Psoas muscle (tissue), 7 donors: ENCODE measurements at regions not wholly inside any gene's neighbourhood (a gene's known extent, or its start where the extent isn't known, plus 50 kb on each side); places are given as distances from the start of the nearest gene placed in this dataset.

Source experiments
- ATAC-seq, 4 donors: fragments of 200-7000 bp; cut with Tn5 transposase; one replicate each; pipeline ENCODE4 v1.9.1; 2020; ENCODE audit warnings: moderate library complexity in 3 of 4, mild to moderate bottlenecking in 2 of 4
- DNase-seq, 2 donors: peaks; one replicate each; pipeline ENCODE4 v3.0.0-alpha.2; 2020
- H3K27ac ChIP-seq: fragments of 200-600 bp; one replicate; pipeline ENCODE4 v1.8.0; 2022
- H3K27me3 ChIP-seq, 3 donors: fragments of 200-600 bp in 1 of 3; one replicate each; pipeline versions ENCODE4 v1.6.1 to v1.8.0; 2013 to 2022; ENCODE audit warnings: low read length in 2 of 3, mild to moderate bottlenecking in 2 of 3, moderate library complexity in 1 of 3; ENCODE audit not compliant: insufficient read depth in 3 of 3
- H3K36me3 ChIP-seq, 2 donors: fragments of 200-600 bp in 1 of 2; one replicate each; pipeline versions ENCODE4 v1.6.1 to v1.8.0; 2013 to 2022; ENCODE audit warnings: low read depth in 1 of 2, mild to moderate bottlenecking in 1 of 2, moderate library complexity in 1 of 2; ENCODE audit not compliant: insufficient read depth in 1 of 2
- H3K4me1 ChIP-seq: fragments of 200-600 bp; one replicate; pipeline ENCODE4 v1.8.0; 2022
- H3K4me3 ChIP-seq: fragments of 200-600 bp; one replicate; pipeline ENCODE4 v1.8.0; 2022; ENCODE audit warnings: mild to moderate bottlenecking
- H3K9me3 ChIP-seq: fragments of 200-600 bp; one replicate; pipeline ENCODE4 v1.8.0; 2022
- WGBS, 3 donors: extraction: QIAGEN DNeasy Blood & Tissue Kit; methylation state at CpG; one replicate each; pipeline versions ENCODE4 v1.1.6 to v1.1.7; 2013; 5-methylcytosine and 5-hydroxymethylcytosine counted together
- intact Hi-C, 2 donors: fragments of 100-400 bp; cut with DNase I; formaldehyde crosslinking; loops; one replicate each; pipeline versions ENCODE4 v1.11.0 to v1.14.2; 2022
- TF ChIP-seq, protein P1 (sequence below): fragments of 200-600 bp; IDR thresholded peaks from one replicate; pipeline ENCODE4 v1.8.0; 2022; ENCODE audit warnings: antibody characterized with exemption
- donor health status: healthy with polysubstance abuse.
- donor health status: DM: no; HTN: no; CAD: no; lungs with moderate emphysema.
- donor health status: Bipolar disorder and iron deficiency.
- donor health status: healthy.
- donor health status: DM: yes; HTN: yes; CAD: no.
- donor health status: DM: no; HTN: no; CAD: no.
- donor health status: DM: yes; HTN: yes; CAD: no.

DNA sequence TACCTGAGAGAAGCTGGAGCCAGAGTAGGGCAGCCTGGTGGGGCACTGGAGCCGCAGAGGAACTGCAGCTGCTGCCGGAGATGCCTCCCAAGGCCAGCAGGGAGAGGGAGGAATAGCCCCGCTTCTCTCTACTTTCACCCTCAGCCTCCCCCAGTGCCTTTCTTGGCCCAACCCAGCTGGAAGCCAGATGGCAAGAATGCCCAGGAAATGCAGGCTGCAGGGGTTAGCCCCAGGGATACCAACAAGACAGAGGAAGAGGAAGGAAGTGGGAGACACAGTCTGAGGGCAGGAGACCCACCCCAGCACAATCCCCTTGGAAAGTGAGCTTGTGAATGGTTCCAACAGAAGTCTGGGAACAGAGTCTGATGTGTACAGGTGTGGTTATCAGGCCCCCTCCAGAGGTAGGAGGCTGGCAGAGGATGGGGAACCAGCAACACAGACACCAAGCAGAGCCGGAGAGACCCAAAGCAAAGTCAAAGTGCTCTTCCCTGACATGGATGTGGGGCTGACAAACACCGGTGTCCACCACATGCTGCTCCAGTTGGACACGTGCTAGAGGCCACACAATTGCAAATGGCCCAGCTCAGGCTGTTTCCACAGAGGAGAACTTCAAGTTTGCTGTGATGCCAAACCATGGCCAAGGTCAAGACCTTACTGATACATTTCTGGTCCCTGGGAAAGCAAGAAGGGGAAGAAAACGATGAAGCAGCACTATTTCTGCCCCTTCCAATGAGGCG is 418.8 kb upstream of the PROK2 start:
- TF ChIP-seq, protein P1, sequence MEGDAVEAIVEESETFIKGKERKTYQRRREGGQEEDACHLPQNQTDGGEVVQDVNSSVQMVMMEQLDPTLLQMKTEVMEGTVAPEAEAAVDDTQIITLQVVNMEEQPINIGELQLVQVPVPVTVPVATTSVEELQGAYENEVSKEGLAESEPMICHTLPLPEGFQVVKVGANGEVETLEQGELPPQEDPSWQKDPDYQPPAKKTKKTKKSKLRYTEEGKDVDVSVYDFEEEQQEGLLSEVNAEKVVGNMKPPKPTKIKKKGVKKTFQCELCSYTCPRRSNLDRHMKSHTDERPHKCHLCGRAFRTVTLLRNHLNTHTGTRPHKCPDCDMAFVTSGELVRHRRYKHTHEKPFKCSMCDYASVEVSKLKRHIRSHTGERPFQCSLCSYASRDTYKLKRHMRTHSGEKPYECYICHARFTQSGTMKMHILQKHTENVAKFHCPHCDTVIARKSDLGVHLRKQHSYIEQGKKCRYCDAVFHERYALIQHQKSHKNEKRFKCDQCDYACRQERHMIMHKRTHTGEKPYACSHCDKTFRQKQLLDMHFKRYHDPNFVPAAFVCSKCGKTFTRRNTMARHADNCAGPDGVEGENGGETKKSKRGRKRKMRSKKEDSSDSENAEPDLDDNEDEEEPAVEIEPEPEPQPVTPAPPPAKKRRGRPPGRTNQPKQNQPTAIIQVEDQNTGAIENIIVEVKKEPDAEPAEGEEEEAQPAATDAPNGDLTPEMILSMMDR, result no peak
- no peak overlapping the region for H3K4me3 ChIP-seq
- H3K9me3 ChIP-seq, result no peaks in the 10 kb centered on the region
- H3K27ac ChIP-seq, result no peak overlapping the region
- 85 to 90% (median 88%) methylated on average over 8 of the region's 8 CpGs for WGBS, 3 donors
- ATAC-seq (no peak), DNase-seq (no peak)
- H3K27me3 ChIP-seq, result peaks cover 0 to 5% (median 0%) of the 10 kb centered on the region in 3 donors
- H3K36me3 ChIP-seq, result no peaks in the 10 kb centered on the region
- no peaks in the 10 kb centered on the region for H3K4me1 ChIP-seq
- intact Hi-C loops, result no loop called here

DNA sequence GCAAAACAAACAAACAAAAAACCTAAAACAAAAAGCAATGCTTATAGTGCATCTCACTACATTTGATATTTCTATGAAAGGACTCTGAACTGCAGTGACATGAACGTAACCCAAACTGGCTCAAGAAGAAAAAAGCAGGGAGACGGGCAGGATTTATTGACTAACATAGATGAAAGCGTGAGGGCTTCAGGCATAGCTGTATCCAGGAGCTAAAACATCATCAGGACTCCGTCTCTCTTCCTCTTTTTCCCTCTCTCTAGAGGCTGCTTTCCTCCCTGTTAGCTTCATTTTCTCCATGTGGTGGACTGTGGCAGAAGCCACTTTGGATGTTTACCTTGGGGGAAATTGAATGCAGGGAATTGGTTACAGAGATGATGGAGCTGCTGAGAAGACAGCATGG is 418.2 kb upstream of the PROK2 start:
- H3K27ac ChIP-seq, result no peak overlapping the region
- H3K4me1 ChIP-seq, result no peaks in the 10 kb centered on the region
- no peaks in the 10 kb centered on the region for H3K9me3 ChIP-seq
- no peaks in the 10 kb centered on the region for H3K36me3 ChIP-seq
- TF ChIP-seq, protein P1, result no peak
- ATAC-seq (no peak), DNase-seq (no peak)
- H3K4me3 ChIP-seq, result no peak overlapping the region
- 89 to 96% (median 90%) methylated on average over 4 of the region's 4 CpGs for WGBS, 3 donors
- intact Hi-C loops, result no loop called here
- peaks cover 0 to 1% (median 0%) of the 10 kb centered on the region in 3 donors for H3K27me3 ChIP-seq

DNA sequence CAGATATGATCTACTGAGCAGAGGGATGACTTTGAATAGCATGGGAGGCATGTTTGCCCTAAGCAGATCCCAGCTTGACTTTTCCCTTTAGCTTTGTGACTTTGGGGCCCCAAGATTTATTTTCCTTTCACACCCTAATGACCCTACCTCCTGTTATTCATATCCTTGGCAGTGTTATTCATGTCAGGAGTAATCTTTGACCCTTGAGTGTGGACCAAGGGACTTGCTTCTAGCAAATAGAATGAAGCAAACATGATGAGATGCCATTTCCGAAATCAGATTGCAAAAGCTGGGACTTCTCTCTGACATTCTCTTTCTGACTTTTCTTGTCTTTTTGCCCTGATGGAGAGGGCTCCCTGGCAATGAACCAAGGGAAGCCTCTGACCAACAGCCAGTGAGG is 415.4 kb upstream of the PROK2 start:
- intact Hi-C loops, result no loop called here
- 92 to 100% (median 100%) methylated on average over 1 of the region's 1 CpG for WGBS, 3 donors
- DNase-seq, result no peak
- Histone ChIP-seq H3K36me3 (no peaks in the 10 kb centered on the region), H3K27me3 (no peaks in the 10 kb centered on the region), H3K27ac (no peak overlapping the region), H3K4me1 (no peaks in the 10 kb centered on the region), H3K4me3 (no peak overlapping the region), H3K9me3 (no peaks in the 10 kb centered on the region)
- TF ChIP-seq, protein P1, result no peak
- ATAC-seq, result no peak

DNA sequence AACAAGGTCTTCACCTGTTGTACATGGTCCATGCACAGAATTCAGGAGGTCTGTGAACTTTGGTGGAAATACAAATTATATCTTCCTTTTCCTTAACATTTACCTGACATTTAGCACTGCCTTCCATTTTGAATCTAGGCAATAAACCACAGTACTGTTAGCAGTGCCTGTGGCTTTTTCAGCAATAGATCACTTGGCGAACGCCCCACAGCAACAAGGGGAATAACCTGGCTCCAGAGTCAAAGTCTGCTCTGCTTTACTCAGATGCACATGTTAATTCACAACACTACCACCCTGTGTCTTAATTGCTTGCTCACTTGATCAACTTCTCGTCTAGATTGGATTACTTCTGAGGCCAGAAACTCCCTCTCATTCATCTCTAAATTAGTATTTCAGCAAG is 414.6 kb upstream of the PROK2 start:
- Histone ChIP-seq H3K36me3 (no peaks in the 10 kb centered on the region), H3K27ac (no peak overlapping the region), H3K4me3 (no peak overlapping the region), H3K4me1 (no peaks in the 10 kb centered on the region), H3K9me3 (no peaks in the 10 kb centered on the region), H3K27me3 (no peaks in the 10 kb centered on the region)
- ATAC-seq (no peak), DNase-seq (no peak)
- TF ChIP-seq, protein P1, result no peak
- 83 to 91% (median 91%) methylated on average over 3 of the region's 3 CpGs for WGBS, 3 donors
- intact Hi-C loops, result no loop called here
